Stimulated activated naive CD8-positive, alpha-beta T cell treated with anti-CD3 and anti-CD28 coated beads, Interleukin-15, Interleukin-2, amounts not matched to agents 100 ng/mL and 50 ng/mL, for 24 hours (primary cell): ENCODE measurements at regions not wholly inside any gene's neighbourhood (a gene's known extent, or its start where the extent isn't known, plus 50 kb on each side); places are given as distances from the start of the nearest gene placed in this dataset.

Experiments
- H3K27ac Mint-ChIP-seq: one replicate; pipeline ENCODE4 v1.8.0; 2021; ENCODE audit warnings: mild to moderate bottlenecking, mixed read lengths
- H3K27me3 Mint-ChIP-seq: one replicate; pipeline ENCODE4 v1.8.0; 2021; ENCODE audit warnings: mixed read lengths
- H3K36me3 Mint-ChIP-seq: one replicate; pipeline ENCODE4 v1.8.0; 2021; ENCODE audit warnings: low read depth, mixed read lengths
- H3K4me1 Mint-ChIP-seq: one replicate; pipeline ENCODE4 v1.8.0; 2021; ENCODE audit warnings: low read depth, mixed read lengths
- H3K4me3 Mint-ChIP-seq: one replicate; pipeline ENCODE4 v1.8.0; 2021; ENCODE audit warnings: mild to moderate bottlenecking, mixed read lengths
- H3K9me3 Mint-ChIP-seq: one replicate; pipeline ENCODE4 v1.8.0; 2021; ENCODE audit warnings: mixed read lengths

DNA sequence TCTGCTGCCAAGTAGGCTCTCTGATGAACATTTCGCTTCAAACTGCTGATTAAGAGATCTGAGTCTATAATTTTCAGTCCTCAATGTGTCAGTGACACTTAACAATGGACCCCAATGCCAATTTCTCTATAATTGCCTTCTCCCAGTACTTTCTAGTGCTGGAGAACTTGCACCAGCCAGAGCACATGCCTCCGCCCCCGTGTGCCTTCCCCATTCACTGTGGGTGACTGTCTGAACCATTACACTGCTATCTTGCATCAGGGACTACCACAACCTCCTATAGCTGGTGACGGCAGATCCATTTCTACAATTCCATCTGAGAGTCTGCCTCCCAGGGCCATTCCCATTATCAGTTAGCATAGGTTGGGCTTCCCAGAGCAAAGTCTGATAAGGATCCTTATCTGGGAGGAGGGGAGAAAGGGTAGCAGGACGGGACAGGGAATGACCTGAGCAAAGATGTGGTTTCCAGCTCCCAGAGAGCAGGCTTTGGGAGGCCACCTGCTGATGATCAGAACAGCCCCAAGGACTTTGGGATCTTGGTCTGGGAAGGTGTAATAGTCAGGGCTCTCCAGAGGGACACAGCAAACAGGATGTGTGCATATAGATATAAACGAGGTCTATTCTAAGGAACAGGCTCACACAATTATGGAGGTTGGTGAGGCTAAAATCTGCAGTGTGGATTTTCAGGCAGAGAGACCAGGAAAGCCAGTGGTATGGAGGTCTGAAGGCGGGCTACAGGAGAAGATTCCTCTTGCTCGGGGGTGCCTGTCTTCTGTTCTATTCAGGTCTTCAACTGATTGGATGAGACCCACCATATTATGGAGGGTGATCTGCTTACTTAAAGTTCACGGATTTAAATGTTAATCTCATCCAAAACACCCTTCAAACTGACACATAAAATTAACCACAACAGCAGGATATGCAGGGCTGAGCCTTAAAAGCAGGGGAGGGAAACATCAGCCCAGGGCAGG is 238.2 kb downstream of the PTPRU start:
- Mint-ChIP-seq H3K4me1 (no peaks in the 10 kb centered on the region), H3K36me3 (no peaks in the 10 kb centered on the region), H3K4me3 (no peak overlapping the region), H3K27ac (no peak overlapping the region), H3K27me3 (peaks cover 55% of the 10 kb centered on the region), H3K9me3 (no peaks in the 10 kb centered on the region)

GRCh38 chr1:29473161-29473855 is 237.0 kb downstream of the PTPRU start:
- H3K4me3 Mint-ChIP-seq = no peak overlapping the region
- no peaks in the 10 kb centered on the region for H3K9me3 Mint-ChIP-seq
- H3K27ac Mint-ChIP-seq = no peak overlapping the region

GRCh38 chr1:29471487-29472313 is 235.4 kb downstream of the PTPRU start:
- Mint-ChIP-seq H3K4me1 (no peaks in the 10 kb centered on the region), H3K4me3 (no peak overlapping the region), H3K9me3 (no peaks in the 10 kb centered on the region), H3K27me3 (peaks cover 39% of the 10 kb centered on the region), H3K27ac (no peak overlapping the region), H3K36me3 (no peaks in the 10 kb centered on the region)

More at GRCh38 chr1:29473161-29473855, 237.0 kb downstream of the PTPRU start:
- Mint-ChIP-seq H3K27me3 (peaks cover 52% of the 10 kb centered on the region), H3K36me3 (no peaks in the 10 kb centered on the region), H3K4me1 (no peaks in the 10 kb centered on the region)

GRCh38 chr1:29470788-29471119 is 234.4 kb downstream of the PTPRU start:
- H3K9me3 Mint-ChIP-seq = no peaks in the 10 kb centered on the region
- no peak overlapping the region for H3K4me3 Mint-ChIP-seq
- H3K27me3 Mint-ChIP-seq = peaks cover 29% of the 10 kb centered on the region
- no peak overlapping the region for H3K27ac Mint-ChIP-seq
- no peaks in the 10 kb centered on the region for H3K4me1 Mint-ChIP-seq
- no peaks in the 10 kb centered on the region for H3K36me3 Mint-ChIP-seq

DNA sequence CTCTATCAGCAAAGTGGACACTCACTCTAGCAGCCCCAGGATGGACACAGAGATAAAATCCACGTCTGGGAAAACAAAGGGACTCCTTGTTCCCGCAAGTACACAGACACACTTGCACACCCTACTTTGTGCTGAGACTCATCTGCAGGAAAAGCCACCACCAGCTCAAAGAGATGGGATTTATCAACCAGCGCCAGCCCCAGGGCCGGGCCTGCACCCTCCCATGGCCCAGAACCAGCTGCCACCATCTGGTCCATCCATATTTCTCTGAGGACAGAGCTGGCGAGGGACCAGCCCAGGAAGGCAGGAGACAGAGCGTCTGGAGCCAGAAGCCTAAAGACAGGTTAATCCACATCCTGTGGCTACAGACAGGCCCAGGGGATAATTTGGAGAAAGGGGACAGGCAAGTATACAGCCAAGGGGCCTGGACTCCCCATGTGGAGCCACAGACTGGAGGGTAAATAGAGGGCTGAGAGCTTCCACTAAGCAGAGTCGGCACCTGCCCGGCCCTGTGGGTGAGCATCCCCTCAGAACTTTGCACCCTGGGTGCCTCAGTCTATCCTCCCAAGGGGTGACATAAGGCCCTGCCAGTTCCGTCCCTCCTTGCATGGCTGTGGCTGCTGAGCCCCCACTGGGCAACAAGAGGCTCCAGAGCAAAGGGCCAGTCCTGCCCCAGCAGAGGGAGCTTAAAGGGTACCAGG is 233.9 kb downstream of the PTPRU start:
- H3K27ac Mint-ChIP-seq = no peak overlapping the region
- no peak overlapping the region for H3K4me3 Mint-ChIP-seq
- peaks cover 24% of the 10 kb centered on the region for H3K27me3 Mint-ChIP-seq

GRCh38 chr1:29469457-29469856 is 233.1 kb downstream of the PTPRU start:
- peaks cover 10% of the 10 kb centered on the region for H3K9me3 Mint-ChIP-seq
- peaks cover 17% of the 10 kb centered on the region for H3K27me3 Mint-ChIP-seq
- H3K4me1 Mint-ChIP-seq = no peaks in the 10 kb centered on the region
- no peak overlapping the region for H3K27ac Mint-ChIP-seq
- H3K4me3 Mint-ChIP-seq = no peak overlapping the region
- no peaks in the 10 kb centered on the region for H3K36me3 Mint-ChIP-seq

More for the DNA sequence above, 233.9 kb downstream of the PTPRU start:
- peaks cover 2% of the 10 kb centered on the region for H3K9me3 Mint-ChIP-seq
- H3K36me3 Mint-ChIP-seq = no peaks in the 10 kb centered on the region
- no peaks in the 10 kb centered on the region for H3K4me1 Mint-ChIP-seq

GRCh38 chr1:29467989-29468900 is 231.9 kb downstream of the PTPRU start:
- Mint-ChIP-seq H3K9me3 (peaks cover 12% of the 10 kb centered on the region), H3K4me1 (no peaks in the 10 kb centered on the region)

GRCh38 chr1:29466258-29466657 is 229.9 kb downstream of the PTPRU start:
- H3K36me3 Mint-ChIP-seq = no peaks in the 10 kb centered on the region
- H3K9me3 Mint-ChIP-seq = peaks cover 12% of the 10 kb centered on the region
- peaks cover 9% of the 10 kb centered on the region for H3K27me3 Mint-ChIP-seq
- no peak overlapping the region for H3K4me3 Mint-ChIP-seq
- no peaks in the 10 kb centered on the region for H3K4me1 Mint-ChIP-seq
- H3K27ac Mint-ChIP-seq = no peak overlapping the region

More at GRCh38 chr1:29467989-29468900, 231.9 kb downstream of the PTPRU start:
- H3K4me3 Mint-ChIP-seq = no peak overlapping the region
- no peak overlapping the region for H3K27ac Mint-ChIP-seq
- H3K36me3 Mint-ChIP-seq = no peaks in the 10 kb centered on the region
- H3K27me3 Mint-ChIP-seq = peaks cover 12% of the 10 kb centered on the region

DNA sequence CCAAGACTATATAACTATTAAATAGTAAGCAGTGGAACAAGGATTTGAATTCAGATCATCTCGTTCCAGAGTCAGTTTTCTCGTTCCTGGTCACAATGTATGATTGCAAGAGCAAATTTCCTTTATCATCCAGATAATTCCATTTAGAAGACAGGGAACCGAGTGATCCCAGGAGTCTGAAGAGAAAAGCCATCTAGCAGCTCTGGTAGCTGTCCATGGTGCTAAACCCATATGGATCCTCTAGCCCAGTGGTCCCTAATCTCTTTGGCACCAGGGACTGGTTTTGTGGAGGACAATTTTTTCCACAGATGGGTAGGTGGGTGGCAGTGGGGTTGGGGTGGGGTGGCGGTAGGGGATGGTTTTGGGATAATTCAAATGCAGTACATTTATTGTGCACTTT is 229.4 kb downstream of the PTPRU start:
- Mint-ChIP-seq H3K9me3 (peaks cover 12% of the 10 kb centered on the region), H3K4me1 (no peaks in the 10 kb centered on the region)

GRCh38 chr1:29462096-29462495 is 225.8 kb downstream of the PTPRU start:
- H3K27me3 Mint-ChIP-seq = no peaks in the 10 kb centered on the region
- H3K4me1 Mint-ChIP-seq = no peaks in the 10 kb centered on the region
- no peak overlapping the region for H3K4me3 Mint-ChIP-seq
- peaks cover 12% of the 10 kb centered on the region for H3K9me3 Mint-ChIP-seq
- no peaks in the 10 kb centered on the region for H3K36me3 Mint-ChIP-seq
- H3K27ac Mint-ChIP-seq = no peak overlapping the region

More for the DNA sequence above, 229.4 kb downstream of the PTPRU start:
- Mint-ChIP-seq H3K4me3 (no peak overlapping the region), H3K36me3 (no peaks in the 10 kb centered on the region), H3K27ac (no peak overlapping the region), H3K27me3 (peaks cover 9% of the 10 kb centered on the region)

GRCh38 chr1:29461115-29461739 is 224.9 kb downstream of the PTPRU start:
- H3K9me3 Mint-ChIP-seq = peaks cover 12% of the 10 kb centered on the region
- no peaks in the 10 kb centered on the region for H3K36me3 Mint-ChIP-seq
- H3K4me3 Mint-ChIP-seq = no peak overlapping the region
- no peaks in the 10 kb centered on the region for H3K4me1 Mint-ChIP-seq
- H3K27me3 Mint-ChIP-seq = no peaks in the 10 kb centered on the region
- H3K27ac Mint-ChIP-seq = no peak overlapping the region

- Mint-ChIP-seq H3K4me3 (no peak overlapping the region), H3K27me3 (no peaks in the 10 kb centered on the region), H3K9me3 (peaks cover 12% of the 10 kb centered on the region), H3K36me3 (no peaks in the 10 kb centered on the region), H3K4me1 (no peaks in the 10 kb centered on the region), H3K27ac (no peak overlapping the region)
Observed at GRCh38 chr1:29460694-29461093, 224.4 kb downstream of the PTPRU start.

- no peak overlapping the region for H3K4me3 Mint-ChIP-seq
- no peaks in the 10 kb centered on the region for H3K4me1 Mint-ChIP-seq
- H3K9me3 Mint-ChIP-seq = peaks cover 8% of the 10 kb centered on the region
- no peaks in the 10 kb centered on the region for H3K27me3 Mint-ChIP-seq
- no peak overlapping the region for H3K27ac Mint-ChIP-seq
- H3K36me3 Mint-ChIP-seq = no peaks in the 10 kb centered on the region
Observed at GRCh38 chr1:29460041-29460610, 223.8 kb downstream of the PTPRU start.
